Mammary epithelial cell (primary cell): ENCODE measurements at regions not wholly inside any gene's neighbourhood (a gene's known extent, or its start where the extent isn't known, plus 50 kb on each side); places are given as distances from the start of the nearest gene placed in this dataset.

ENCODE experiments used
- EZH2 ChIP-seq: IDR thresholded peaks from 2 replicates; pipeline ENCODE4 v1.6.1; 2012; ENCODE audit warnings: low read length, inconsistent platforms, borderline replicate concordance
- TF ChIP-seq, protein P1 (sequence below), 2 donors: IDR thresholded peaks in 1 of 2; conservative IDR thresholded peaks in 1 of 2; 2 replicates each; pipeline ENCODE4 v1.5.1; 2011 to 2012; ENCODE audit warnings: inconsistent platforms in 2 of 2, low read length in 2 of 2, mild to moderate bottlenecking in 2 of 2, control low read depth in 1 of 2, low read depth in 1 of 2; ENCODE audit not compliant: insufficient read depth in 1 of 2; ENCODE audit errors: extremely low read depth in 1 of 2

DNA sequence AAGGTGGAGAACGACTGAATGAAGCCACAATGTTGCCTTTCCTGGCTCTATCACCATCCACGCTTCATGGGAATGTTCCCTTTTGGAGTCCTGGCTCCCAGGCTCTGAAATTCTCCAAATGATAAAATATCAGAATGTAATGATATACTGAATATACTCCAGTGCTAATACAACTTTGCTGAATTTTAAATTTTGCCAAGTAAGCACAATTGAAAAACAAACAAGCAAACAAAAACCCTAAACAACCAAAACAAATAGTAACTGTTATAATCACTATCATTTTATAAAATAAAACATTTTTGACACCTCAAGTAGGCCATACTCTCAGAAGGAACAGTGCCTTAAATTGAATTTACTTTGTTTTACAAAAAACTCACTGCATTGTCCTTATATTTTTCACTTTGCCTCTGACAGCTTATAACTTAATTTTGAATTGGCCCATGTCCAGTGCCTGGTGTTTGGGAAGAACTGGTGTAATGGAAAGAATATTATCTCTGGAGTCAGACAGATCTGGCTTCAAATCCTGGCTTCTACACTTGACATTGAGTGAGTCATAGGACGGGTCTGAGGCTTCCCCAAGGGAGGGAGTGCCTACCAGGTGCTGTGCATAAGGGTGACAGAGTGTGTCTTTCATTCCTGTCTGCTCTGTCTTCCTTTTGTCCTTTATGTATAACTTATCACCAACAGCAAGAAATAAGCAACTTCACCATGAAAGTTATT is 698.3 kb downstream of the EPM2A start:
- TF ChIP-seq, protein P1, sequence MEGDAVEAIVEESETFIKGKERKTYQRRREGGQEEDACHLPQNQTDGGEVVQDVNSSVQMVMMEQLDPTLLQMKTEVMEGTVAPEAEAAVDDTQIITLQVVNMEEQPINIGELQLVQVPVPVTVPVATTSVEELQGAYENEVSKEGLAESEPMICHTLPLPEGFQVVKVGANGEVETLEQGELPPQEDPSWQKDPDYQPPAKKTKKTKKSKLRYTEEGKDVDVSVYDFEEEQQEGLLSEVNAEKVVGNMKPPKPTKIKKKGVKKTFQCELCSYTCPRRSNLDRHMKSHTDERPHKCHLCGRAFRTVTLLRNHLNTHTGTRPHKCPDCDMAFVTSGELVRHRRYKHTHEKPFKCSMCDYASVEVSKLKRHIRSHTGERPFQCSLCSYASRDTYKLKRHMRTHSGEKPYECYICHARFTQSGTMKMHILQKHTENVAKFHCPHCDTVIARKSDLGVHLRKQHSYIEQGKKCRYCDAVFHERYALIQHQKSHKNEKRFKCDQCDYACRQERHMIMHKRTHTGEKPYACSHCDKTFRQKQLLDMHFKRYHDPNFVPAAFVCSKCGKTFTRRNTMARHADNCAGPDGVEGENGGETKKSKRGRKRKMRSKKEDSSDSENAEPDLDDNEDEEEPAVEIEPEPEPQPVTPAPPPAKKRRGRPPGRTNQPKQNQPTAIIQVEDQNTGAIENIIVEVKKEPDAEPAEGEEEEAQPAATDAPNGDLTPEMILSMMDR (conservative IDR thresholded peaks at IDR 0.05 in 1 of 2, IDR thresholded peaks at IDR 0.05 in 1 of 2; ENCODE audit: extremely low read depth in 1 of 2, insufficient read depth in 1 of 2, low read depth in 1 of 2, low read length in 2 of 2): no peak
- no peak for TF ChIP-seq EZH2
